SK-N-MC (cell line): ENCODE measurements at regions not wholly inside any gene's neighbourhood (a gene's known extent, or its start where the extent isn't known, plus 50 kb on each side); places are given as distances from the start of the nearest gene placed in this dataset.

Experiments
- EZH2 ChIP-seq: fragments of 200-600 bp; sonication (generic); IDR thresholded peaks from one replicate; pipeline ENCODE4 v1.6.1; 2017; ENCODE audit warnings: antibody characterized with exemption
- POLR2AphosphoS5 ChIP-seq: IDR thresholded peaks from 2 replicates; pipeline ENCODE4 v1.6.1; 2012; ENCODE audit warnings: mild to moderate bottlenecking, low read depth, low read length, borderline replicate concordance

GRCh38 chr1:233527818-233528217 lies 86.1 kb upstream of the KCNK1 start:
- no peak for TF ChIP-seq EZH2
- TF ChIP-seq POLR2AphosphoS5: no peak
